ENCODE measurements at regions not wholly inside any gene's neighbourhood (a gene's known extent, or its start where the extent isn't known, plus 50 kb on each side); places are given as distances from the start of the nearest gene placed in this dataset.

DNA sequence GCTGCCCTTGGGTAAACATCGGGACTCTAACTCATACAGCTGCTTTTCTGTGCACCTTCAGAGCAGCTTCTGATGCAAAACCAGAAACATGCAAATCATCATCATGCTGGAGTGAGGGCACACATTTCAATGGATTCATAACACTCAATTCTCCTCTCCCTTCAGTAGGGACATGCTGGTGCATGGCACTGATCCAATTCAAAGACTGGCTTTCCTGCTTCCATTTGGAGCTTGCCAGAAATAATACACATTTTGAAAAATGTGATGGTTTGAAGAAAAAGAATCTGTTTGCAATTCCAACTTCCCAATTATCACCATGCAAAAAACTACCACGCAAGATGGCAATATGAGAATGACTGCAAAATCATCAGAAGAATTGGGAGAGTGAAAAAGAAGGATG lies 65.2 kb upstream of the PDE10A start:
- TF ChIP-seq, protein P1, sequence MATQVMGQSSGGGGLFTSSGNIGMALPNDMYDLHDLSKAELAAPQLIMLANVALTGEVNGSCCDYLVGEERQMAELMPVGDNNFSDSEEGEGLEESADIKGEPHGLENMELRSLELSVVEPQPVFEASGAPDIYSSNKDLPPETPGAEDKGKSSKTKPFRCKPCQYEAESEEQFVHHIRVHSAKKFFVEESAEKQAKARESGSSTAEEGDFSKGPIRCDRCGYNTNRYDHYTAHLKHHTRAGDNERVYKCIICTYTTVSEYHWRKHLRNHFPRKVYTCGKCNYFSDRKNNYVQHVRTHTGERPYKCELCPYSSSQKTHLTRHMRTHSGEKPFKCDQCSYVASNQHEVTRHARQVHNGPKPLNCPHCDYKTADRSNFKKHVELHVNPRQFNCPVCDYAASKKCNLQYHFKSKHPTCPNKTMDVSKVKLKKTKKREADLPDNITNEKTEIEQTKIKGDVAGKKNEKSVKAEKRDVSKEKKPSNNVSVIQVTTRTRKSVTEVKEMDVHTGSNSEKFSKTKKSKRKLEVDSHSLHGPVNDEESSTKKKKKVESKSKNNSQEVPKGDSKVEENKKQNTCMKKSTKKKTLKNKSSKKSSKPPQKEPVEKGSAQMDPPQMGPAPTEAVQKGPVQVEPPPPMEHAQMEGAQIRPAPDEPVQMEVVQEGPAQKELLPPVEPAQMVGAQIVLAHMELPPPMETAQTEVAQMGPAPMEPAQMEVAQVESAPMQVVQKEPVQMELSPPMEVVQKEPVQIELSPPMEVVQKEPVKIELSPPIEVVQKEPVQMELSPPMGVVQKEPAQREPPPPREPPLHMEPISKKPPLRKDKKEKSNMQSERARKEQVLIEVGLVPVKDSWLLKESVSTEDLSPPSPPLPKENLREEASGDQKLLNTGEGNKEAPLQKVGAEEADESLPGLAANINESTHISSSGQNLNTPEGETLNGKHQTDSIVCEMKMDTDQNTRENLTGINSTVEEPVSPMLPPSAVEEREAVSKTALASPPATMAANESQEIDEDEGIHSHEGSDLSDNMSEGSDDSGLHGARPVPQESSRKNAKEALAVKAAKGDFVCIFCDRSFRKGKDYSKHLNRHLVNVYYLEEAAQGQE (IDR thresholded peaks at IDR 0.05; ENCODE audit: insufficient replicate concordance, low read depth): no peak
- TF ChIP-seq POLR2AphosphoS5 (IDR thresholded peaks at IDR 0.05; ENCODE audit: low read depth) (no peak), GABPA (IDR thresholded peaks at IDR 0.05; ENCODE audit: low read depth) (no peak), SPI1 (IDR thresholded peaks at IDR 0.05; ENCODE audit: borderline replicate concordance, low read depth) (no peak)
- TF ChIP-seq, protein P2, sequence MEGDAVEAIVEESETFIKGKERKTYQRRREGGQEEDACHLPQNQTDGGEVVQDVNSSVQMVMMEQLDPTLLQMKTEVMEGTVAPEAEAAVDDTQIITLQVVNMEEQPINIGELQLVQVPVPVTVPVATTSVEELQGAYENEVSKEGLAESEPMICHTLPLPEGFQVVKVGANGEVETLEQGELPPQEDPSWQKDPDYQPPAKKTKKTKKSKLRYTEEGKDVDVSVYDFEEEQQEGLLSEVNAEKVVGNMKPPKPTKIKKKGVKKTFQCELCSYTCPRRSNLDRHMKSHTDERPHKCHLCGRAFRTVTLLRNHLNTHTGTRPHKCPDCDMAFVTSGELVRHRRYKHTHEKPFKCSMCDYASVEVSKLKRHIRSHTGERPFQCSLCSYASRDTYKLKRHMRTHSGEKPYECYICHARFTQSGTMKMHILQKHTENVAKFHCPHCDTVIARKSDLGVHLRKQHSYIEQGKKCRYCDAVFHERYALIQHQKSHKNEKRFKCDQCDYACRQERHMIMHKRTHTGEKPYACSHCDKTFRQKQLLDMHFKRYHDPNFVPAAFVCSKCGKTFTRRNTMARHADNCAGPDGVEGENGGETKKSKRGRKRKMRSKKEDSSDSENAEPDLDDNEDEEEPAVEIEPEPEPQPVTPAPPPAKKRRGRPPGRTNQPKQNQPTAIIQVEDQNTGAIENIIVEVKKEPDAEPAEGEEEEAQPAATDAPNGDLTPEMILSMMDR (IDR thresholded peaks at IDR 0.05; ENCODE audit: insufficient read depth, low read length): no peak
- Histone ChIP-seq H3K27ac (replicated peaks) (no peak overlapping the region), H3K27me3 (ENCODE audit: insufficient read depth, poor library complexity, severe bottlenecking) (no peaks in the 10 kb centered on the region), H3K4me3 (replicated peaks; ENCODE audit: insufficient read depth, low read length) (no peak overlapping the region)
- DNase-seq (ENCODE audit: low read depth in 1 of 2, low spot score in 1 of 2): no peak

DNA sequence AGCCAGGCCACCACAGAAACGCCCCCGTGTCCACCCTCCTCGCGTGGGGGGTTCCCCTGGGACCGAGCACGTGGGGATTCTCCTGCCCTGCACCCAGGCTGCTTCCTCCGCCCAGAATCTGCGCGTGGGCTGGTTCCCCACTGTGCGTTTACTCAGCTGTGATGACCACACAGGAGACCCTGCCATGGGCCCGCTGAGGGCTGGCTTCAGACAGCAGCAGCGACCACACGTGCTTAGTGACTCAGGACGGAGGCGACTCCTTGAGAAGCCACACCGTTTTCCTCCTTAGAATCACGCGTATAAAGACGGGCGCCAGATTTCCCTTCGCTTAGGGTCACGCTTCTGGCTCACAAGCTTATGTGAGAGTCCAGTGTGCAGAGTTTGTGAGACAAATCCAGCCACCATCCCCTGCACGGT lies 63.9 kb upstream of the PDE10A start:
- Histone ChIP-seq H3K27me3 (ENCODE audit: insufficient read depth, poor library complexity, severe bottlenecking) (no peaks in the 10 kb centered on the region), H3K27ac (replicated peaks) (no peak overlapping the region), H3K4me3 (replicated peaks; ENCODE audit: insufficient read depth, low read length) (no peak overlapping the region)
- DNase-seq (ENCODE audit: low read depth in 1 of 2, low spot score in 1 of 2): no peak
- TF ChIP-seq, protein P1 (IDR thresholded peaks at IDR 0.05; ENCODE audit: insufficient replicate concordance, low read depth): no peak
- TF ChIP-seq GABPA (IDR thresholded peaks at IDR 0.05; ENCODE audit: low read depth) (no peak), POLR2AphosphoS5 (IDR thresholded peaks at IDR 0.05; ENCODE audit: low read depth) (no peak), SPI1 (IDR thresholded peaks at IDR 0.05; ENCODE audit: borderline replicate concordance, low read depth) (no peak)
- TF ChIP-seq, protein P2 (IDR thresholded peaks at IDR 0.05; ENCODE audit: insufficient read depth, low read length): no peak

DNA sequence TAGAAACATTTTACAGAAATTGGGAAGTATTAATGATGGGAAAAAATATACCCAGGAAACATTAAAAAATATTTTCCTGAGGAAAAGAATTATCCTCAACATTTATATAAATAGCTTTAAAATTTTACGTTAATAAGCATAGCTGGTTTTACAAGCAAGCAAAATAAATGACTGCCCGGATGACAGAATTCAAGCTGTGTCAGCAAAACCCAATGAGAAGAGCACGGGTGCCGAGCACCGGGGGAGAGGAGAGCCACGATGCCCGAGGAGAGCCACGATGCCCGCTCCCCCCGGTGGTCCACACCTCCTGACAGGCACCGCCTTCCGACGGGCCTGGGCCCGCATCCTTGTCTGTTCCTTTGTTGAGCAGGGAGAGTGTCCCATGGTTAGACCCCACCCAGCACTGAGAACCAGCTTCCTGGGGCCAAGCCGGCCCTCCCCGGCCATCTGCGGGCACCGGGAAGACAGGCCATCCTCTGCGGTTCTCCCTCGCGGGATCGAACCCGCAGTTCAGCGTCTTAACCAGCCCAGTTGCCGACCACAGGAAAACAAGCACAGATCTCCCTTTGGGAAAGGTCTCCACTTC lies 63.3 kb upstream of the PDE10A start:
- no peak for DNase-seq (ENCODE audit: low read depth in 1 of 2, low spot score in 1 of 2)
- no peak overlapping the region for H3K27ac ChIP-seq (replicated peaks)
- H3K4me3 ChIP-seq (replicated peaks; ENCODE audit: insufficient read depth, low read length): no peak overlapping the region
- TF ChIP-seq POLR2AphosphoS5 (IDR thresholded peaks at IDR 0.05; ENCODE audit: low read depth) (no peak), GABPA (IDR thresholded peaks at IDR 0.05; ENCODE audit: low read depth) (no peak), SPI1 (IDR thresholded peaks at IDR 0.05; ENCODE audit: borderline replicate concordance, low read depth) (no peak)
- TF ChIP-seq, protein P1 (IDR thresholded peaks at IDR 0.05; ENCODE audit: insufficient replicate concordance, low read depth): no peak
- TF ChIP-seq, protein P2 (IDR thresholded peaks at IDR 0.05; ENCODE audit: insufficient read depth, low read length): no peak
- H3K27me3 ChIP-seq (ENCODE audit: insufficient read depth, poor library complexity, severe bottlenecking): no peaks in the 10 kb centered on the region

Measured in HL-60 (cell line).